ENCODE measurements at regions not wholly inside any gene's neighbourhood (a gene's known extent, or its start where the extent isn't known, plus 50 kb on each side); places are given as distances from the start of the nearest gene placed in this dataset.

- no peak for TF ChIP-seq CTCF (IDR thresholded peaks at IDR 0.05)
- TF ChIP-seq POLR2A (IDR thresholded peaks at IDR 0.05): no peak
- TF ChIP-seq EP300 (IDR thresholded peaks at IDR 0.05): no peak
These were observed 70.7 kb upstream of the MAN2A1 start for GRCh38 chr5:109619021-109619460.
